Left hindlimb (tissue), 1 donor: ENCODE measurements at regions not wholly inside any gene's neighbourhood (a gene's known extent, or its start where the extent isn't known, plus 50 kb on each side); places are given as distances from the start of the nearest gene placed in this dataset.
"Not testable (repeated sequence)": the region's sequence is repeated elsewhere in the genome, so short reads cannot be mapped to it uniquely, and the experiment has no call there.

ENCODE experiments used
- DNase-seq: peaks from one replicate; pipeline ENCODE4 v3.0.0-alpha.2; 2018

DNA sequence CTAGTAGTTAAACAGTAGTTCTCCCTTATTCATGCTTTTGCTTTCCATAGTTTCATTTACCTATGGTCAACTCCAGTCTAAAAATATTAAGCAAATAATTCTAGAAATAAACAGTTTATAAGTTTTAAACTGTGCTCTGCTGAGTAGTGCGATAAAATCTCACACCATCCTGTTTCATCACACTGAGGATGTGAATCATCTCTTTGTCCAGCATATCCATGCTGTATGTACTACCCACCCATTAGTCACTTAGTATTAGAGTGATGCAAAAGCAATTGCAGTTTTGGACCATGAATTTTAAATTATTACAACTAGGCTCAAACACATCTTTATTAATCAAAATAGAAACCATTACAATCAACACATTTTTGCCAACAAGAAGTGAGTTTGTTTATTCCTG lies 187.4 kb downstream of the TEX13C start:
- no peak for DNase-seq

DNA sequence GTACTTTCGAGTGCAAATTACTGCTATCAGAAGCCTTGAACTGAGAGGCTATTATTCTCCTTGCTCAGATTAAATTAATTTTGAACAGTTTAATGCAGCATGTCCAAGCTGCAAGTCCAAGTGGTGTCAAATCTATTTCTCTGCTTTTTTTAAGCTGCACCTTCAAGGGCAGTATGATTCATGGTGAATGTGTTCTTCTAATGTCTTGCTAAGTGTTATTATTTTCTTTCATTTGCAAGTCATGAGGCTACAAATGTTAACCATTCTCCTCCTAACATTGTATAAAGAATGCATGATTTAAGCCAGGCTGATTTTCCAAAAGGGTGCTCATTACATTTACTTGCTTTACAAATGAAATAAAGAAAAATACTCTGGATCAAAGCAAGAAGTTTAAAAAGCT lies 200.4 kb downstream of the TEX13C start:
- DNase-seq = no peak

GRCh38 chrX:125522752-125523151 lies 203.1 kb downstream of the TEX13C start:
- DNase-seq = no peak

DNA sequence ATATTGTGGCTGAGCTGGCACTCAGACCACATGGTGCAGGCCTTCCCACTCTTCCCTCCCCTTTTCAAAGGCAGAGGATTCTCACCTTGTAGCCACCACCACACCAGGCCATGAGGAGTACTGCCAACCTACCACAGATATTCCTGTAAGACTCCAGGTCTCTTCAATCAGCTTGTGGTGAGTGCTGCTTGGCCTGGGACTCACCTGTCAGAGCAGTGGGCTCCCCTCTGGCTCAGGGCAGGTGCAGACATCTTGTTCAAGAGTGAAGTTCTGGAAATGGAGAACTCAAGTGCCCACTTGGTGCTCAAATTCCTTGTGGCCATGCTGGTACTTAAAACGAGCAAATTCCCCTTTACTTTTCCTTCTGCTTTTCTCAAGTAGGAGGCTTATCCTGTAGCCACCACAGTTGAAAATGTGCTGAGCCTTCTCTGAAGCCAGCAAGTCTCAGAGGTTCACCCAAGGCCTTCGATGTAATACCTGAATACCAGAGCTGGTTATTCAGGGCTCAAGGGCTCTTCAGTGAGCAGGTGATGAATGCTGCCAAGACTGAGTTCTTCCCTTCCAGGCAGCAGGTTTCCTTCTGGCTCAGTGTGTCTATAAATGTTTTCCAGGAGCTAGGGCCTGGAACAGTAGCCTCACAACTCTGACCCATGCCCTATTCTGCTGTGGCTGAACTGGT lies 212.9 kb downstream of the TEX13C start:
- no peak for DNase-seq

- DNase-seq = no peak
Measured at GRCh38 chrX:125533352-125533751, 213.7 kb downstream of the TEX13C start.

DNA sequence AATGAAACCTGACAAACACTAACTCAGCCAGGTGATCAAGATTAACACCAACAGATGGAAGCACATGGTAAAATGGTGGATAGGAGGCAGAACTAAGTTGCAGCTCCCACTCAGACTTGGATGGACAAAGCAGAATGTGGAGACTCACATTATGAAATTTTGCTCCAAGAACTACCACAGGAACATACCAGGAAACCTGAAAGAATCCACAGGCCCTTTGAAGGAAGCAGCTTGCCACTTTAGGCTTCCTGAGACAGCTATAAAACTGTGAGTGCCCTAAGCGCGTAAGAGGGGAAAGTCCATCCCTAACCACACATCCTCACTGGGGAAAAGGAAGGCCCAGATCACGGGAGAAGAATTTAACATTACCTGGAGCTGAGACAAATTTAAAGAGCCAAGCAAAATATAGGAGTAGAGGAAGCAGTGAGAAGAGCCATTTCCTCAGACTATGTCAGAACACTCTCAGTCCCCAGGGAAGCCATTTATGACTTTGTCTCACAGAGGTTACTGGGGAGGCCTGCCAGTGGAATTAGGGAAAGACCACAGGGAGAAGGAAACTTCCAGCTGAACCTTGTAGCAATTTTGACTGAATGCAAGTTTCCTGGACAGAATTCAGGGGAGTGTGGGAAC lies 224.5 kb downstream of the TEX13C start:
- no peak for DNase-seq

DNA sequence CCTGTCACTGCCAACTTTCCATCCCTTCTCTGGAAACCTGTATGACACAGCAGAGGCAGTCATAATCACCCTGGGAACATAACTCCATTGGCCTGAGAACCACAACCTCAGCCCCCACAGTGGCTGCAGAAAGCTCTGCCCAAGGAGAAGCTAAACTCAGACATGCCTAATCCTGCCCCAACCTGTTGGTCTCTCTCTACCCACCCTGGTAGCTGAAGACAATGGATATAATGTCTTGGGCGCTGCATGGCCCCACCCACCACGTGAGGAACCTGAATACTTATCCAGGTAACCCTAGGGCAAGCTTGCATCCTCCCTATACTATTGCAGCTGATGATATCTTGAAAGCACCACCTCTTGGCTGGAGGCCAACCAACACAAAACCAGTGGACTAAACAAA lies 225.2 kb downstream of the TEX13C start:
- no peak for DNase-seq

- no peak for DNase-seq
Measured at GRCh38 chrX:125577479-125577878, 257.8 kb downstream of the TEX13C start.

DNA sequence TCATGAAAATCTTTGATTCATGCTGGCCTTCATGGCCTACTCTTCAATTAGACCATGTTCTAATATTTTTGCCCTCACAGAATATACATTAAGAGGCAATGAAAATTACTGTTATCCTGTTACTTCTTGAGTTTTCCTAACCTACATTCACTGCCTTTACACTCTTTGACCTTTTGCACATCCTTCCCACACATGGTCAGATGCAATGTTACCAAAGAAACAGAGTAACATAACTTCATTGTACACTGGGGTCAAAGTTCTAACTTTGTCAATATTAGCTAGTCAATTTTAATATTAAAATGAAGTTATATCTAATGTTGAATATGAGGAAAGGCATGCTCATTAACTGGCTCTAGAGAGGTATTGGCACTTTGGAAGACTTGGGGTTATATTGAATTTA lies 284.8 kb downstream of the TEX13C start:
- DNase-seq = no peak

DNA sequence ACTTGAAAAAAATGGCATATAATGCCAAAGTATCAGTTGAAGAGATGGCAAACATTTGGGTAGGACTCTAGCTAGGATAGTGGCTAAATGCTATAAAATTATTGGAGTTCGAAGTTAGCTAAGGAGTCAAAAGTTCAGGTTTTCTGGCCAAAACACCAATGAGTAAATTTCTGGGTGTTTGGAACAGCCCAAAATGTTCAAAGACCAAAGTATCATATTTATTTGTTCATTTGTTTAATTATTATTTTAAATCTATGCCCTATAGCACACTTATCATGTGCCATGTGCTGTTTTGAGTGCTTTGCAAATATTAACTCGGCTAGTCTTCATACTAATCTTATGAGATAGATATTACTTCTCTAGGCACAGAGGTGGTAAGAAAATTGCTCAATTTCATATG lies 285.5 kb downstream of the TEX13C start:
- DNase-seq = no peak

- DNase-seq = not testable (repeated sequence)
Measured at GRCh38 chrX:125614591-125615343, 295.1 kb downstream of the TEX13C start.

DNA sequence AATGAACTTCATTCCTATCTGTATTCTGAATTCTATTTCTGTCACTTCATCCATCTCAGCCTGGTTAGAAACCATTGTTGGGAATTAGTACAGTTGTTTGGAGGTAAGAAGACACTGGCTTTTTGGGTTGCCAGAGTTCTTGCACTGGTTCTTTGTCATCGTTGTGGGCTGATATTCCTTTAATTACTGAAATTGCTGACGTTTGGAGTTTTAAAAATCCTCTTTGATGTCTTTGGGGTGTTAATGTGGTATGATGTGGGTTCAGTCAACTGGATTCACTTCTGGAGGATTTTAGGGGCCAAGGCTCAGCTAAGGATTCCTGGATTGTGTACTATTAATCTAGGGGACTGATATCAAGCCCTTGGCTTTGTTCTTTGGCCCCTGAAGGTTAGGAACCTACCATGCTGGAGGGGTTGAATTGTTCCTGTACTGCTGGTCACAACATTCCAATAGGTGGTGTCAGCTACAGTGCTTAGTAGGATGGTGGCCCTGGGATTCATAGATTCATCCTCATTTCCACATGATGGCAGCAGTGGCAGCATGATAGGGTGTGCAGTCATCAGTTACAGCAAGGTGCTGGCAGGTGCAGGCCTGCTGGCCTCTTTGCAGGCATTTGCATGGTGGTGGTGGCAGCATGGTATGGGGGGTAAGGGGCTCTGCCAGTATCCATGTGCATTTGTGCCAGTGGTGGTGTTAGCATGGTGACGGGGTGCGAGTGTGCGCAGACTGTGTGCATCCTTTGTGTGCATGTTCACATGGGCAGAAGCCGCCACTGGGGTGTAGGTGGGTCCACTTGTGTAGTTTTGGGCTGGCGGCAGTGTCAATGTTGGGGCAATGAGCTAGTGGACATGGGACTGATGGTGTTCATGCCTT lies 301.3 kb downstream of the TEX13C start:
- DNase-seq = no peak

- DNase-seq = no peak
Measured at GRCh38 chrX:125621588-125621927, 301.9 kb downstream of the TEX13C start.

DNA sequence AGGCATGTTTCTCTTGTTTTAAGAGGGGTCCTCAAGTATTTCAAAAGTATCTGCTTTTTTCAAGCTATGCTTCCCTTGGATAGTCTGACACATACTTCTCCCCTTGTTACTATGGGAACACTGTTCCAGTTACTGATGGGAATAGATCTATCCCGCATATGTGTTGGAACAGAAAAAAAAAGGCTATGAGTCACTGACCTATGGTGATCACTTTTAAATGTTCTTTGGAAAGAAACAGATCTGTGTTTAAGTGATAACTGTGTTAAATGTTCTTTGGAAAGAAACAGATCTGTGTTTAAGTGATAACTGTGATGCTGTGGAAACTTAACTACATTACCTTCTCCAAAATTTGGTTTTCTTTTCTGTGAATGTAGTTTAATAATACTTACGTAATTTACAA lies 303.2 kb downstream of the TEX13C start:
- DNase-seq = no peak

GRCh38 chrX:125627676-125628075 lies 308.0 kb downstream of the TEX13C start:
- no peak for DNase-seq

GRCh38 chrX:125628435-125628834 lies 308.8 kb downstream of the TEX13C start:
- no peak for DNase-seq

DNA sequence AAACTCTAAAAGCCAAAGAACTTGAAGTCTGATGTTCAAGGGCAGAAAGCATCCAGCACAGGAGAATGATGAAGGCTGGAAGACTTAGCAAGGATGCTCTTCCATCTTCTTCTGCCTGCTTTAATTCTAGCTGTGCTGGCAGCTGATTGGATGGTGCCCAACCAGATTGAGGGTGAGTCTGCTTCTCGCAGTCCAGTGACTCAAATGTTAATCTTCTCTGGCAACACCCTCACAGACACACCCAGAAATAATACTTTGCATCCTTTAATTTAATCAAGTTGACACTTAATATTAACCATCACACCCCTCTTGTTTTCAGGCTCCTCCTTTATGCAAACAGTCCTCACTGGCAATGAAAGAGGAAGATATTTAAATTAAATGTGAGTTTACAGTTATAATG lies 321.7 kb downstream of the TEX13C start:
- no peak for DNase-seq

DNA sequence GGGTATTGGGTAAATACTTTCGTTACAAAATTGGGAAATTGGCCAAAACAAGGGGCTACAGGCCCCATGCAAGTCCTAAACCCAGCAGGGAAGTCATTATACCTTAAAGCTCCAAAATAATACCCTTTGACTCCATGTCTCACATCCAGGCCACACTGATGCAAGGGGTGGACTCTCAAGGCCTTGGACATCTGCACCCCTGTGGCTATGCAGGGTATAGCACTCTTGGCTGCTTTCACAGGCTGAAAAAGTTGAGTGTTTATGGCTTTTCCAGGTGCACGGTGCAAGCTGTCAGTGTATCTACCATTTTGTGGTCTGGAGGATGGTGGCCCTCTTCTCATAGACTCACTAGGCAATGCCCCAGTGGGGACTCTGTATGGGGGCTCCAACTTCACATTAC lies 326.5 kb downstream of the TEX13C start:
- DNase-seq = no peak

DNA sequence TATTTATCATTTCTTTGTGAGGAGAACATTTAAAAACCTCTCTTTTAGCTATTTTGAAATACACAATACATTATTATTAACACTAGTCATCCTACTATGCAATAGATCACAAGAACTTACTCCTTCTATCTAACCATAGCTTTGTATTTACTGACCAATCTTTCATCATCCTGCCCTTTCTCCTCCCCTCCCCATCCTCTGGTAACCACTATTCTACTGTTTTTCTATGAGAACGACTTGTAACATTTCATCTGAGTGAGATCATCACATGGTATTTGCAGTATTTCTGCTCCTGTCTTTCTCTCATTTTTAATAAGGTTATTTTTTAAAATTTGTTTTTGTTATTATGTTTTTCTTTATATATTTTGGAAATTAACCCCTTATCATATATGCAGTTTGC lies 331.8 kb downstream of the TEX13C start:
- no peak for DNase-seq

- DNase-seq = no peak
Measured at GRCh38 chrX:125654501-125654900, 334.8 kb downstream of the TEX13C start.

GRCh38 chrX:125673758-125674157 lies 354.1 kb downstream of the TEX13C start:
- no peak for DNase-seq

DNA sequence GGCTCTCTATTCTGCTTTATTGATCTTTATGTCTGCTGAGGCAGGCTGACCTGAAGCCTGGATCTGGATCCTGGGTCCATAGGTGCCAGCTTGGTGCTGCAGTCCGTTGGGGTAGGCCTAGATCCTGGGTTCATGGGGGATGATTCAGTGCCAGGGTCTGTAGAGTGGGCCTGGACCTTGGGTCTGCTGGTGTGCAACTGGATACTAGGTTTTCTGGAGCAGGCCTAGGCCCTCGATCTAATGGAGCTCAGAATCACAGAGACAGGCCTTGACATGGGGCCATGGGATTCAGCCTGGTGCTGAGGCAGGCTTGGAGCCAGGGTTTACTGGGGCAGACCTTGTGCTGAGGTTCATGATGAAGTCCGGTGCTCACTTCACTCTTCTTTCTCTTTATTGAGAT lies 358.6 kb downstream of the TEX13C start:
- DNase-seq = no peak

DNA sequence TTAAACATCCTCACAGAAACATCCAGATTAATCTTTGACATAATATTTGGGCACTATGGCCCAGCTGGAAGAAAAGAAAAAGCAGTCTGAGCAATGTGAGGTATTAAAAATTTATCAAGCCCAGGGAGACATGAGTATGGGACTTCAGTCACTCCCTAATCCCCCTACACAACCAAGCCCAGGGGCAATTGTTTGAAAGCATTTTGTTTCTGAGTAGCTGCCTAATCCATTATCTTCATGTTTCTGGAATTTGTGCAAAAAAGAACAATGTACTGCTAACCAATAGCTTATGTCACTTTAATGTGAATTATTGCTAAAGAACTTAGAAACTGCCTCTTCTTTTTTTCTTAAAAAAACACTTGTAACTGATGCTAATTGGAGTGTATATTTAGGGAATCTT lies 360.7 kb downstream of the TEX13C start:
- no peak for DNase-seq
